ENCODE measurements at regions not wholly inside any gene's neighbourhood (a gene's known extent, or its start where the extent isn't known, plus 50 kb on each side); places are given as distances from the start of the nearest gene placed in this dataset.

GRCh38 chr5:56700711-56701110 lies 114.6 kb upstream of the MAP3K1 start:
- TF ChIP-seq CTCF (conservative IDR thresholded peaks at IDR 0.05 in 1 of 2, IDR thresholded peaks at IDR 0.05 in 1 of 2; ENCODE audit: low read depth in 1 of 2, low read length in 2 of 2), result no peak
- no peak for TF ChIP-seq EZH2 (IDR thresholded peaks at IDR 0.05; ENCODE audit: low read length, missing control alignments)

Measured in fibroblast of lung (primary cell).